Left kidney (tissue), 1 donor: ENCODE measurements at regions not wholly inside any gene's neighbourhood (a gene's known extent, or its start where the extent isn't known, plus 50 kb on each side); places are given as distances from the start of the nearest gene placed in this dataset.

Experiments
- DNase-seq: peaks from one replicate; pipeline ENCODE4 v3.0.0-alpha.2; 2013

GRCh38 chr20:41669708-41670263 lies 51.6 kb upstream of the CHD6 start:
- no peak for DNase-seq

GRCh38 chr20:41668057-41668749 lies 50.0 kb upstream of the CHD6 start:
- no peak for DNase-seq
